Fibroblast of the aortic adventitia (primary cell): ENCODE measurements at regions not wholly inside any gene's neighbourhood (a gene's known extent, or its start where the extent isn't known, plus 50 kb on each side); places are given as distances from the start of the nearest gene placed in this dataset.

Source experiments
- DNase-seq: peaks from one replicate; pipeline ENCODE4 v3.0.0-alpha.2; 2010; ENCODE audit warnings: low read depth
- H3K4me3 ChIP-seq: 2 replicates; pipeline ENCODE4 v1.5.1; 2011; ENCODE audit warnings: low read depth, mild to moderate bottlenecking, control low read depth, low read length, moderate library complexity
- TF ChIP-seq, protein P1 (sequence below): IDR thresholded peaks from 2 replicates; pipeline ENCODE4 v1.5.1; 2011; ENCODE audit warnings: mild to moderate bottlenecking, low read length, control low read depth, inconsistent platforms; ENCODE audit not compliant: insufficient read depth

GRCh38 chr15:70584838-70585706, 178.3 kb downstream of the UACA start:
- H3K4me3 ChIP-seq, result no peak overlapping the region
- no peak for DNase-seq
- TF ChIP-seq, protein P1, sequence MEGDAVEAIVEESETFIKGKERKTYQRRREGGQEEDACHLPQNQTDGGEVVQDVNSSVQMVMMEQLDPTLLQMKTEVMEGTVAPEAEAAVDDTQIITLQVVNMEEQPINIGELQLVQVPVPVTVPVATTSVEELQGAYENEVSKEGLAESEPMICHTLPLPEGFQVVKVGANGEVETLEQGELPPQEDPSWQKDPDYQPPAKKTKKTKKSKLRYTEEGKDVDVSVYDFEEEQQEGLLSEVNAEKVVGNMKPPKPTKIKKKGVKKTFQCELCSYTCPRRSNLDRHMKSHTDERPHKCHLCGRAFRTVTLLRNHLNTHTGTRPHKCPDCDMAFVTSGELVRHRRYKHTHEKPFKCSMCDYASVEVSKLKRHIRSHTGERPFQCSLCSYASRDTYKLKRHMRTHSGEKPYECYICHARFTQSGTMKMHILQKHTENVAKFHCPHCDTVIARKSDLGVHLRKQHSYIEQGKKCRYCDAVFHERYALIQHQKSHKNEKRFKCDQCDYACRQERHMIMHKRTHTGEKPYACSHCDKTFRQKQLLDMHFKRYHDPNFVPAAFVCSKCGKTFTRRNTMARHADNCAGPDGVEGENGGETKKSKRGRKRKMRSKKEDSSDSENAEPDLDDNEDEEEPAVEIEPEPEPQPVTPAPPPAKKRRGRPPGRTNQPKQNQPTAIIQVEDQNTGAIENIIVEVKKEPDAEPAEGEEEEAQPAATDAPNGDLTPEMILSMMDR, result no peak

GRCh38 chr15:70584441-70584837, 178.9 kb downstream of the UACA start:
- H3K4me3 ChIP-seq, result no peak overlapping the region
- TF ChIP-seq, protein P1, result no peak
- DNase-seq, result no peak

- DNase-seq, result no peak
- TF ChIP-seq, protein P1, result no peak
- no peak overlapping the region for H3K4me3 ChIP-seq
Measured at GRCh38 chr15:70583006-70583405, 180.4 kb downstream of the UACA start.

GRCh38 chr15:70582143-70582945, 181.0 kb downstream of the UACA start:
- peak; percentile 81 for DNase-seq
- TF ChIP-seq, protein P1, result no peak
- H3K4me3 ChIP-seq, result no peak overlapping the region

DNA sequence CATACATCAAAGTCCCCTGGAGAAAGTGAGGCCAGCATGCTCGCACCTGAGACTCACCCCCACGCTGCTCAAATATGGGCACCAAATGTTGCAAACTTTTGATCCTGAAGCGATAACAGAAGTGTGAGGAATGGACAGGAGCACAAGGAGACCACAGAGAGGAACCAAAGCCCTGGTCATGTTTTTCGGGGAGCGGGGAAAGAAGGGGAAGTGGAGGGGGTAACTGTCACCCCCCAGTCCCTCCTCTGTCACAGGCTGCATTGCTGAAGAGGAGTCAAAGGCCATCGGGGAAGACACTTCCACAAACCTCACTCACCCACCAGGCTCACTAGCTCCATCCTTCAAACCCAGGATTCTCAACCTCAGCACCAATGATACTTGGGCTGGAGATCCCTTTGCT, 182.4 kb downstream of the UACA start:
- TF ChIP-seq, protein P1, result no peak
- no peak for DNase-seq
- no peak overlapping the region for H3K4me3 ChIP-seq

GRCh38 chr15:70580286-70580685, 183.1 kb downstream of the UACA start:
- no peak overlapping the region for H3K4me3 ChIP-seq
- TF ChIP-seq, protein P1, result no peak
- DNase-seq, result no peak
